Caco-2 (cell line): ENCODE measurements at regions not wholly inside any gene's neighbourhood (a gene's known extent, or its start where the extent isn't known, plus 50 kb on each side); places are given as distances from the start of the nearest gene placed in this dataset.

Experiments used
- BruUV-seq: library from RNA; stranded (reverse); fragments of 400-500 nt; replicated peaks from 2 replicates; lab custom pipeline; 2021; lab: Mats Ljungman, UMichigan
- CTCF ChIA-PET: fragments of 300-600 bp; sonication (Branson Sonifier 250); formaldehyde crosslinking; loops from one replicate; lab custom pipeline; 2022; ENCODE audit warnings: antibody characterized with exemption; lab: Charles Lee
- POLR2A ChIA-PET: fragments of 300-600 bp; sonication (Branson Sonifier 250); formaldehyde crosslinking; loops from one replicate; lab custom pipeline; 2022; ENCODE audit warnings: antibody characterized with exemption; lab: Charles Lee
- DNase-seq, 2 experiments: peaks; one replicate each; pipeline versions ENCODE4 v3.0.0 to v3.0.0-alpha.2; 2020 to 2022
- H3K27me3 ChIP-seq: replicated peaks from 2 replicates; pipeline ENCODE4 v1.6.0; 2011; ENCODE audit warnings: low read length; ENCODE audit not compliant: control insufficient read depth, insufficient read depth
- H3K36me3 ChIP-seq: 2 replicates; pipeline ENCODE4 v1.5.1; 2011; ENCODE audit warnings: low read length; ENCODE audit not compliant: control insufficient read depth, insufficient read depth
- H3K4me1 ChIP-seq: fragments of 250-450 bp; sonication (Bioruptor Pico); 2 replicates; pipeline ENCODE4 v1.5.1; 2020; ENCODE audit warnings: mild to moderate bottlenecking
- H3K4me3 ChIP-seq: 2 replicates; pipeline ENCODE4 v1.5.1; 2011; ENCODE audit warnings: low read depth, mild to moderate bottlenecking, control low read depth, low read length
- H3K9me3 ChIP-seq: fragments of 250-450 bp; sonication (Bioruptor Pico); 2 replicates; pipeline ENCODE4 v1.5.1; 2020; ENCODE audit warnings: mild to moderate bottlenecking, moderate library complexity
- H3K27ac Mint-ChIP-seq: one replicate; pipeline ENCODE4 v1.8.0; 2022; ENCODE audit warnings: mixed read lengths; ENCODE audit not compliant: unreplicated experiment
- H3K27me3 Mint-ChIP-seq: one replicate; pipeline ENCODE4 v1.8.0; 2022; ENCODE audit warnings: mixed read lengths; ENCODE audit not compliant: insufficient read depth, unreplicated experiment
- H3K36me3 Mint-ChIP-seq: one replicate; pipeline ENCODE4 v1.8.0; 2022; ENCODE audit warnings: mild to moderate bottlenecking, mixed read lengths; ENCODE audit not compliant: insufficient read depth, unreplicated experiment
- H3K4me1 Mint-ChIP-seq: one replicate; pipeline ENCODE4 v1.8.0; 2022; ENCODE audit warnings: low read depth, mixed read lengths; ENCODE audit not compliant: unreplicated experiment
- H3K4me3 Mint-ChIP-seq: one replicate; pipeline ENCODE4 v1.8.0; 2022; ENCODE audit warnings: mild to moderate bottlenecking, moderate library complexity, mixed read lengths; ENCODE audit not compliant: unreplicated experiment
- H3K9me3 Mint-ChIP-seq: one replicate; pipeline ENCODE4 v1.8.0; 2022; ENCODE audit warnings: mixed read lengths; ENCODE audit not compliant: unreplicated experiment
- CTCF ChIP-seq, 2 experiments: fragments of 200-600 bp in 1 of 2; IDR thresholded peaks; 1 replicate in 1 of 2; 2 replicates in 1 of 2; pipeline versions ENCODE4 v1.5.1 to v1.8.0; 2011 to 2022; ENCODE audit warnings: antibody characterized with exemption in 1 of 2, control low read depth in 1 of 2, inconsistent platforms in 1 of 2, low read depth in 1 of 2, low read length in 1 of 2, mild to moderate bottlenecking in 1 of 2, moderate library complexity in 1 of 2; ENCODE audit not compliant: insufficient read depth in 1 of 2, severe bottlenecking in 1 of 2, unreplicated experiment in 1 of 2
- intact Hi-C: fragments of 100-400 bp; cut with micrococcal nuclease; formaldehyde crosslinking; loops from one replicate; pipeline ENCODE4 v1.10.0; 2022; ENCODE audit not compliant: unreplicated experiment

GRCh38 chr7:42453931-42454361 is 216.9 kb upstream of the GLI3 start:
- peaks cover 15% of the 10 kb centered on the region for H3K27me3 Mint-ChIP-seq
- no TSS peak for BruUV-seq
- no peaks in the 10 kb centered on the region for H3K4me1 ChIP-seq
- no peak for DNase-seq
- no peak overlapping the region for H3K4me3 Mint-ChIP-seq
- ChIA-PET CTCF (no interaction called here), POLR2A (no interaction called here)
- no peaks in the 10 kb centered on the region for H3K27me3 ChIP-seq
- H3K4me1 Mint-ChIP-seq, result no peaks in the 10 kb centered on the region
- H3K36me3 ChIP-seq, result no peaks in the 10 kb centered on the region
- no peaks in the 10 kb centered on the region for H3K9me3 Mint-ChIP-seq
- TF ChIP-seq CTCF (IDR thresholded peaks at IDR 0.05; ENCODE audit: insufficient read depth in 1 of 2, low read depth in 1 of 2, low read length in 1 of 2, severe bottlenecking in 1 of 2, unreplicated experiment in 1 of 2), result no peak
- no peak overlapping the region for H3K4me3 ChIP-seq
- no peaks in the 10 kb centered on the region for H3K9me3 ChIP-seq
- H3K36me3 Mint-ChIP-seq, result no peaks in the 10 kb centered on the region
- no peak overlapping the region for H3K27ac Mint-ChIP-seq
- intact Hi-C loops, result no loop called here

- Mint-ChIP-seq H3K27ac (no peak overlapping the region), H3K4me3 (no peak overlapping the region), H3K36me3 (no peaks in the 10 kb centered on the region), H3K27me3 (peaks cover 15% of the 10 kb centered on the region), H3K4me1 (no peaks in the 10 kb centered on the region), H3K9me3 (no peaks in the 10 kb centered on the region)
- Histone ChIP-seq H3K4me1 (no peaks in the 10 kb centered on the region), H3K27me3 (no peaks in the 10 kb centered on the region), H3K4me3 (no peak overlapping the region), H3K36me3 (no peaks in the 10 kb centered on the region), H3K9me3 (no peaks in the 10 kb centered on the region)
- intact Hi-C loops, result no loop called here
- no TSS peak for BruUV-seq
- DNase-seq, result no peak
- ChIA-PET POLR2A (no interaction called here), CTCF (no interaction called here)
- no peak for TF ChIP-seq CTCF (IDR thresholded peaks at IDR 0.05; ENCODE audit: insufficient read depth in 1 of 2, low read depth in 1 of 2, low read length in 1 of 2, severe bottlenecking in 1 of 2, unreplicated experiment in 1 of 2)
Observed at GRCh38 chr7:42452356-42452755, 215.3 kb upstream of the GLI3 start.

- Histone ChIP-seq H3K4me3 (no peak overlapping the region), H3K4me1 (no peaks in the 10 kb centered on the region), H3K9me3 (no peaks in the 10 kb centered on the region), H3K27me3 (no peaks in the 10 kb centered on the region), H3K36me3 (no peaks in the 10 kb centered on the region)
- H3K9me3 Mint-ChIP-seq, result no peaks in the 10 kb centered on the region
- POLR2A ChIA-PET, result no interaction called here
- no peaks in the 10 kb centered on the region for H3K36me3 Mint-ChIP-seq
- H3K27me3 Mint-ChIP-seq, result peaks cover 6% of the 10 kb centered on the region
- no peak overlapping the region for H3K27ac Mint-ChIP-seq
- no peak overlapping the region for H3K4me3 Mint-ChIP-seq
- CTCF ChIA-PET, result no interaction called here
- intact Hi-C loops, result no loop called here
- H3K4me1 Mint-ChIP-seq, result no peaks in the 10 kb centered on the region
- TF ChIP-seq CTCF (IDR thresholded peaks at IDR 0.05; ENCODE audit: insufficient read depth in 1 of 2, low read depth in 1 of 2, low read length in 1 of 2, severe bottlenecking in 1 of 2, unreplicated experiment in 1 of 2), result no peak
- BruUV-seq, result no TSS peak
- no peak for DNase-seq
Observed at GRCh38 chr7:42449431-42449830, 212.4 kb upstream of the GLI3 start.
